Activated CD4-positive, alpha-beta memory T cell treated with anti-CD3 and anti-CD28 coated beads, Interleukin-2, amount 10 ng/mL, durations not matched to agents 7 days and 5 days (primary cell): ENCODE measurements at regions not wholly inside any gene's neighbourhood (a gene's known extent, or its start where the extent isn't known, plus 50 kb on each side); places are given as distances from the start of the nearest gene placed in this dataset.

Experiments
- CTCF ChIA-PET: fragments of 350-600 bp; sonication (Branson Sonifier 250); formaldehyde crosslinking; loops from one replicate; lab custom pipeline; 2021; ENCODE audit warnings: antibody characterized with exemption, inconsistent platforms; lab: Charles Lee
- POLR2A ChIA-PET: fragments of 350-600 bp; sonication (Branson Sonifier 250); formaldehyde crosslinking; loops from one replicate; lab custom pipeline; 2021; ENCODE audit warnings: antibody characterized with exemption; lab: Charles Lee
- DNase-seq: peaks from one replicate; pipeline ENCODE4 v3.0.0-alpha.2; 2020
- H3K27ac Mint-ChIP-seq: one replicate; pipeline ENCODE4 v1.8.0; 2021; ENCODE audit warnings: mild to moderate bottlenecking, mixed read lengths
- H3K27me3 Mint-ChIP-seq: one replicate; pipeline ENCODE4 v1.8.0; 2021; ENCODE audit warnings: mixed read lengths
- H3K36me3 Mint-ChIP-seq: one replicate; pipeline ENCODE4 v1.8.0; 2021; ENCODE audit warnings: low read depth, mixed read lengths
- H3K4me1 Mint-ChIP-seq: one replicate; pipeline ENCODE4 v1.8.0; 2021; ENCODE audit warnings: mixed read lengths
- H3K4me3 Mint-ChIP-seq: one replicate; pipeline ENCODE4 v1.8.0; 2021; ENCODE audit warnings: mild to moderate bottlenecking, mixed read lengths
- H3K9me3 Mint-ChIP-seq: one replicate; pipeline ENCODE4 v1.8.0; 2021; ENCODE audit warnings: mixed read lengths

DNA sequence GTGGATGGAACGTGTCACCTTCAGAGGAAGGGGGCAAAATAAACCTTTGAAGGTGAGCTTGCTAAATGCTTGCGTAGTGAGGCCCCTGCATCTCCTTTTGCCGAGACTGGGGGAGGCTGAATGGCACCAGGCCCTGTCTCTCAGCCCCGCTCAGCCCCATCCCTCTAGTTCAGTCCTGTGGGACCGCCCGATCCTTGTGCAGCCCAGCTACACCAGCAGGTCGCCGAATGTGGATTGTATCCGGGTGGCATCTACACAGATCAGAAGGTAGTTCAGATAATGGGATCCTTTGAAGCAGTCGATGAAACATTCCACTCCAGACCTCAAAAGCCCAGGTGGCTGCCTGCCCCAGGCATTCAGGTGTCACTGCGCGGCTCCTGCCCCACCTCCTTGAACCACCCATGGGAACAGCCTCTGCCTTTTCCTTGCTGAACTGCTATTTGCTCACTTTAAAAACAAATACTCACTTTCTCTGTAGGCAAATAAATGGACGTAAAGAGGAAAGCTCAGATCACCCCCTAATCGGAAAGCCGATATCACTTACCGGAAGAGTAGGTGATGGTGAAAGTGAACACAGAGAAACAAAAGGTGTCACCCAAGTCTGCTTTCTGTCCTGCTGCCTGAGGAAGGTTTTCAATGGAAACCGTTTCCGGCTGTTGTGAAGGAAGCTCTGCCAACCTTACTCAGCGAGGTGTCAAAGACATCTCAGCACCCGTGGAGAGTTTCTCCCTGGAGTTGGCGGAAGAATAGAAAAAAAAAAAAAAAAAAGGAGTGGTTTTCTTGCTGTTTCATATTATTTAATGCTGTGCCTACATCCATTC, 100.3 kb upstream of the NCOR2 start:
- CTCF ChIA-PET, result interaction anchor here (0.7 kb wide), 1 partner anchor 92 kb away, joined by 3 read pairs; no protein-coding TSS in a partner anchor
- peaks cover 7% of the 10 kb centered on the region for H3K9me3 Mint-ChIP-seq
- POLR2A ChIA-PET, result no interaction called here
- H3K27me3 Mint-ChIP-seq, result peaks cover 1% of the 10 kb centered on the region
- no peak overlapping the region for H3K27ac Mint-ChIP-seq
- H3K4me1 Mint-ChIP-seq, result no peaks in the 10 kb centered on the region
- no peaks in the 10 kb centered on the region for H3K36me3 Mint-ChIP-seq
- DNase-seq, result no peak
- no peak overlapping the region for H3K4me3 Mint-ChIP-seq

- no peak for DNase-seq
- ChIA-PET CTCF (no interaction called here), POLR2A (no interaction called here)
- Mint-ChIP-seq H3K27me3 (peaks cover 1% of the 10 kb centered on the region), H3K4me3 (no peak overlapping the region), H3K9me3 (peaks cover 7% of the 10 kb centered on the region), H3K27ac (no peak overlapping the region), H3K36me3 (no peaks in the 10 kb centered on the region), H3K4me1 (no peaks in the 10 kb centered on the region)
Measured at GRCh38 chr12:124666722-124667259, 99.4 kb upstream of the NCOR2 start.

- Mint-ChIP-seq H3K36me3 (no peaks in the 10 kb centered on the region), H3K9me3 (peaks cover 7% of the 10 kb centered on the region), H3K27me3 (peaks cover 3% of the 10 kb centered on the region), H3K4me3 (no peak overlapping the region), H3K27ac (no peak overlapping the region), H3K4me1 (no peaks in the 10 kb centered on the region)
- no peak for DNase-seq
- CTCF ChIA-PET, result no interaction called here
- POLR2A ChIA-PET, result no interaction called here
Measured at GRCh38 chr12:124665511-124665910, 98.1 kb upstream of the NCOR2 start.

DNA sequence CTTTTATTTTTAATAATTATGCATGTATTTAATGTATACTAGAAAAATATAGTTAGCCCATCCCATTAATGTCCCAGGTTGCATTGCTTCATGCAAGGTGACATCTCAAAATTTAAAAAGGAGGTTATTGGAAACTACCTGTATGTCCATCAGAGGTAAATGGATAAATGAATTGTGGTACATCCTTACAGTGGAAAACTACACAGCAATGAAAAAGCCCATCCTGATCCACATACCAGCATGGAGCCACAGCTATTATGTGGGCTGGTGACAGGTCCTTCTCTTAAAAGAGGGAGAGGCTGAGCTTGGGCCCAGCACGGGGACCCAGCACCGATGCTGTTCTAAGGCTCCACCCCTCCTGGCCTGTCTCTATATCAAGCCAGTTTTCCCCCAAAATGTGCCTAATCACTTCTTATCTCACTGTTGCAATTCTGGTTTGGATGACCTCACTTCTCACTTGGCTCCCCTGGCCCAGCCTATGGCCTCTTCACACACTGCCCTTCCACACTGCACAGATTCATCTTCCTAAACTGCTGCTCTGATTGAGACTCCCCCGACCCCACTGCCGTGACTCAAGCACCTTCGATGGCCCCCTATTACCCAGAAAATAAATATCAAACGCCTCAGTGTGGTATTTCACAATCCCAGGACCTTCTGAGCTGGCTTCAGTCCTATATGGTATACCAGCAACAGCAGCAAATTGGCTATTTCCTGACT, 97.1 kb upstream of the NCOR2 start:
- no peak overlapping the region for H3K4me3 Mint-ChIP-seq
- ChIA-PET POLR2A (no interaction called here), CTCF (no interaction called here)
- H3K36me3 Mint-ChIP-seq, result no peaks in the 10 kb centered on the region
- H3K9me3 Mint-ChIP-seq, result peaks cover 7% of the 10 kb centered on the region
- no peaks in the 10 kb centered on the region for H3K4me1 Mint-ChIP-seq
- DNase-seq, result no peak
- H3K27me3 Mint-ChIP-seq, result peaks cover 3% of the 10 kb centered on the region
- no peak overlapping the region for H3K27ac Mint-ChIP-seq

DNA sequence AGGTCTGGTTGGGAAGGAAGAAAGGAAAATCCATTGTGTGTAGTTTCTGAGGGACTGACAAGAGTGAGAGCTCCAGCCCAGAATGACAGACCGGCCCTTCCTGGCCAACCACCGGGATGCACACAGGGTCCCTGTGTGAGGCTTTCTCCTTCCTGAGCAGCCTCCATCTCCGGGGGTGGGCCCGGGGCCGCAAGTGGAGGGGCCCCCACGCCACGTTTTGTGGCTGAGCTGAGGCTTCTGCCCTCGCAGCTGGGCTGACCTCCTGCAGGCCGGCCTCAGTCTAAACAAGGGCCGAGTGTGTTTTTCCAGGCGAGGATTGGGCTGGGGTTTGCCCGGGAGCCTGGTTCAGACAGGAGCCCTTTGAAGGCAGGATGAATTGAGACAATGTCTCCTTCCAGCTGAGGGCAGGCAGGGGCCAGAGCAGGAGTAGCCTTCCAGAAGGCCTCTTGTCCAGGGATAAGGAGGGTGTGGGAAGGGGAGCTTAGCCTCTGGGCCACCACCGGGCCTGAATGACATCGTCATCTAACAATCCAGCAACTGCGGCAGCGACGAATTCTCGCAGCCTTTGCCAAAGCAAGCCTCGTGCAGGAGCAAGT, 96.5 kb upstream of the NCOR2 start:
- Mint-ChIP-seq H3K4me3 (no peak overlapping the region), H3K9me3 (peaks cover 7% of the 10 kb centered on the region), H3K36me3 (no peaks in the 10 kb centered on the region), H3K27ac (no peak overlapping the region), H3K27me3 (peaks cover 2% of the 10 kb centered on the region), H3K4me1 (no peaks in the 10 kb centered on the region)
- CTCF ChIA-PET, result no interaction called here
- DNase-seq, result no peak
- POLR2A ChIA-PET, result no interaction called here

- POLR2A ChIA-PET, result no interaction called here
- CTCF ChIA-PET, result no interaction called here
Measured at GRCh38 chr12:124663206-124663605, 95.8 kb upstream of the NCOR2 start.

DNA sequence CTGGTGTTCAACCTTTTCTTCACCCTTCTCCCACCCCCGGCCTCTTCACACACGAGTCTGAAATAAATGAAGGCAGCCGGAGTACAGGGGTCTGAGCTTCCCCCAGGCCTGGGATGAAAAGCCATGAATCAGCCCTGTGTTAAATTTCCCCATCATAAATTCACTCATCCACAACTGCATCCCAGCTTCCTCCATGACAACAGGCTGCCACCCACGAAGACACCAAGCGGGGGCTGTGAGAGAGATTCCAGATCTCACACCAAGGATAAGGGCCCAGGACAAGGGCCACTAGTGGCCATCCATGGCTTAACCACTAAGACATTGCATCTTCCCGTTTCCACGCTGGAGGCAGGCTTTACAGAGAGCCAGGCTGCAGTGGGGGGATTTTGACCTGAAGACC, 93.9 kb upstream of the NCOR2 start:
- POLR2A ChIA-PET, result interaction anchor here (0.6 kb wide), 1 partner anchor 421 kb away, joined by 3 read pairs; no protein-coding TSS in a partner anchor
- H3K27ac Mint-ChIP-seq, result no peak overlapping the region
- no peaks in the 10 kb centered on the region for H3K36me3 Mint-ChIP-seq
- peaks cover 6% of the 10 kb centered on the region for H3K27me3 Mint-ChIP-seq
- H3K4me3 Mint-ChIP-seq, result no peak overlapping the region
- H3K4me1 Mint-ChIP-seq, result no peaks in the 10 kb centered on the region
- DNase-seq, result no peak
- CTCF ChIA-PET, result no interaction called here
- H3K9me3 Mint-ChIP-seq, result peaks cover 7% of the 10 kb centered on the region

More at GRCh38 chr12:124663206-124663605, 95.8 kb upstream of the NCOR2 start:
- H3K27ac Mint-ChIP-seq, result no peak overlapping the region
- peaks cover 7% of the 10 kb centered on the region for H3K9me3 Mint-ChIP-seq
- H3K36me3 Mint-ChIP-seq, result no peaks in the 10 kb centered on the region
- H3K4me1 Mint-ChIP-seq, result no peaks in the 10 kb centered on the region
- peaks cover 2% of the 10 kb centered on the region for H3K27me3 Mint-ChIP-seq
- no peak overlapping the region for H3K4me3 Mint-ChIP-seq
- DNase-seq, result no peak

DNA sequence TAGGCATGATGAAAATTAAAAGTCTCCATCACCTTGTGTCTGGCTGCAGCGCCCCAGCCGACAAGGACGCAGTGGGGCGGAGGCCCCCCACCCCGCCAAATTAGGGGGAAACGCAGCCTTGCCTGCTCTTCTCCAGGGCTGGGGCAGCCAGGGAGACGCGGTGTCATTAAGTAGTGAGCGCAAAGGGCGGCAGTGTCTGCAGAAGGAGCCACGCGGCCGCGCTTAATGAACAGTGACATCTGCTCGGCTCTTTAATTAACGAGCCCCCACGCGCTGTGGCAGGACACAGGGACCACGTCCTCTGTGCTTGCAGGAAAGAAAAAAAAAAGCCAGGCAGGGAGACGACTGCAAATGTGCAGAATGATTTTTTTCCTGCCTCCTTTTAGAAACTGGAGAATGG, 93.4 kb upstream of the NCOR2 start:
- no peak for DNase-seq
- Mint-ChIP-seq H3K36me3 (no peaks in the 10 kb centered on the region), H3K4me3 (no peak overlapping the region), H3K27ac (no peak overlapping the region), H3K4me1 (no peaks in the 10 kb centered on the region), H3K9me3 (peaks cover 7% of the 10 kb centered on the region), H3K27me3 (peaks cover 8% of the 10 kb centered on the region)
- POLR2A ChIA-PET, result interaction anchor here (0.6 kb wide), 1 partner anchor 420 kb away, joined by 3 read pairs; no protein-coding TSS in a partner anchor
- CTCF ChIA-PET, result no interaction called here

DNA sequence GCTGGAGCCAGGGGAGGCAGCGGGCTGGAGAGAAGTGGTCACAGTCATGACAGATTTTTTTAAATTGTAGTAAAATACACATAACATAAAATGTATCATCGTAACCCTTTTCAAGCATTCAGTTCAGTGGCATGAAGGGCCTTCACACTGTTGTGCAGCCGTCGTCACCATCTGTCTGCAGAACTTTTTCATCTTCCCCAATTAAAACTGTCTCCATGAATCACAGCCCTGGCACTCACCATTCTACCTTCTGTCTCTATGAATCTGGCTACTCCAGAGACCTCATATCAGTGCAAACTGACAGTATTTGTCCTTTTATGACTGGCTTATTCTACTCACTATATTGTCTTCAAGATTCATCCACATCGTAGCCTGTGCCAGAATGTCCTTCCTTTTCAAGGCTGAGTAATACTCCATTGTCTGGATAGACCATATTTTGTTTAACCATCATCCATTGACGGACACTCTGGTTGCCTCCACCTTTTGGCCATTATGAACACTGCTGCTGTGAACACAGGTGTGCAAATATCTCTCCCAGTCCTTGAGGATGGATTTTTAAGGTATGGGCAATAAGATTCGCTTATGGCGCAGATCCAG, 91.5 kb upstream of the NCOR2 start:
- H3K4me3 Mint-ChIP-seq, result no peak overlapping the region
- H3K36me3 Mint-ChIP-seq, result no peaks in the 10 kb centered on the region
- H3K9me3 Mint-ChIP-seq, result peaks cover 3% of the 10 kb centered on the region
- POLR2A ChIA-PET, result no interaction called here
- H3K27ac Mint-ChIP-seq, result no peak overlapping the region
- no peaks in the 10 kb centered on the region for H3K4me1 Mint-ChIP-seq
- DNase-seq, result no peak
- CTCF ChIA-PET, result no interaction called here
- peaks cover 10% of the 10 kb centered on the region for H3K27me3 Mint-ChIP-seq

GRCh38 chr12:124658302-124658701, 90.9 kb upstream of the NCOR2 start:
- no peak for DNase-seq
- Mint-ChIP-seq H3K27ac (no peak overlapping the region), H3K27me3 (peaks cover 13% of the 10 kb centered on the region), H3K36me3 (no peaks in the 10 kb centered on the region), H3K9me3 (peaks cover under 1% of the 10 kb centered on the region), H3K4me1 (no peaks in the 10 kb centered on the region), H3K4me3 (no peak overlapping the region)
- CTCF ChIA-PET, result no interaction called here
- POLR2A ChIA-PET, result no interaction called here

DNA sequence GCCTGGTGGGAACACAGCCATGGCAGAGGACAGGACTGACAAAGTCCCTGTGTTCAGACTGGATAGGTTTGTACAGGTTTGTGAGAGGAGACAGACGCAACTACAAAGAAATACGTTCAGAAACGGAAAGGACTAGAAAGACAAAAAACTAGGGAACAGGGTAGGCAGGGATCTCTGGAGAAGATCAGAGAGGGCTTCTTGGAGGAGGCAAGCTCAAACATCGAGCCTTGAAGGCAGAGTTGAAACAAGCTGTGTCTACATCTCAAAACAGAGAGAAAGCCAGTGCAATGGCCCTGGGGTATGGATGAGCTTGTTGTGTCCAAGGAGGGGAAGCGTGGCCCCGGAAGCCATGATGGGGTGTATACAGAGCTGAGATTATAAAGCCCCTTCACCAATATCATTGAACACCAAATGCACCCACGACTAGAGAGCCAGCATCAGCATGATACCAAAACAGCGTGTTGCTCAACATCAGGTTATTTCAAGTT, 89.6 kb upstream of the NCOR2 start:
- POLR2A ChIA-PET, result no interaction called here
- Mint-ChIP-seq H3K4me1 (no peaks in the 10 kb centered on the region), H3K9me3 (no peaks in the 10 kb centered on the region)

DNA sequence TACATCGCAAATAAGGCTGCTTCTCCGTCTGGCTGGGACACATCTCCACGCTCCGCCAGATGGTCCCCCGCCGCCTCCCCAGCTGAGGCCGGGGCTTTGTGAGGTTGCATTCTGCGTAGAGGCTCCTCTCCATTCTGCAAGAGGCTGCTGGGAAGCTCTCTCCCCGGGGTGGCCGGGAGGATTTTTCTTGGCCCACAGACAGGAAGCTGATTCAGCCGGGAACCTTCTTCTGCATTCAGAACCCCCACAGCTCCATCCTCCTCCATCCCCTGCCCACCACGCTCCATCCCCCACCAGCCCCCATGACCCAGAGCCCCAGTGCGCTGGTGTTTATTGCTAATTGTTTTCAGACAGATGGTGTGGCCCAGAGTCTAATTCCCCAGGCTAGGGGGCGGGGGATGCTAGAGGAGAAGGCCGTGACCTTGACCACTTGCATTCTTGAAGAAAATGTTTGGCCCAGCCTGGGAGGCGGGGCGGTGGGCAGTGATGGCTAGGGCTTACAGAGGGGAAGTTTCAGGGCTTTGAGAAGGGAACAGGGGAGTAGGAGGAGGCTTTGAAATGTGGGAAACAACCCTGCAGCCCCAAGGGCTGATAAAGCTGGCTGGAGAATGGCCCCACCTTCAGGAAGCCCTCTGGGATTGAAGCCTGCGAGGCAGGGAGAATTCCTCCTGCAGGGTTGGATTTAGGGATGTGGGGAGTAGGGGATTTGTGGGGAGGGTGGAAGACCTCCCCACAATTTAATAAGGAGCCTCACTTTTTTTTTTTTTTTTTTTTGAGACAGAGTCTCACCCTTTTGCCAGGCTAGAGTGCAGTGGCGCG, 88.5 kb upstream of the NCOR2 start:
- H3K9me3 Mint-ChIP-seq, result no peaks in the 10 kb centered on the region
- H3K27ac Mint-ChIP-seq, result no peak overlapping the region
- no peaks in the 10 kb centered on the region for H3K36me3 Mint-ChIP-seq
- peaks cover 12% of the 10 kb centered on the region for H3K27me3 Mint-ChIP-seq
- ChIA-PET POLR2A (no interaction called here), CTCF (interaction anchor here (1.5 kb wide), 1 partner anchor 8 kb away, joined by 3 read pairs; no protein-coding TSS in a partner anchor)
- H3K4me1 Mint-ChIP-seq, result no peaks in the 10 kb centered on the region
- no peak for DNase-seq
- H3K4me3 Mint-ChIP-seq, result no peak overlapping the region

More for the DNA sequence above, 89.6 kb upstream of the NCOR2 start:
- Mint-ChIP-seq H3K4me3 (no peak overlapping the region), H3K27ac (no peak overlapping the region), H3K27me3 (peaks cover 13% of the 10 kb centered on the region), H3K36me3 (no peaks in the 10 kb centered on the region)
- CTCF ChIA-PET, result interaction anchor here (1.5 kb wide), 1 partner anchor 9 kb away, joined by 3 read pairs; no protein-coding TSS in a partner anchor
- DNase-seq, result no peak
